DOHH2 (cell line): ENCODE measurements at regions not wholly inside any gene's neighbourhood (a gene's known extent, or its start where the extent isn't known, plus 50 kb on each side); places are given as distances from the start of the nearest gene placed in this dataset.

Experiments used
- H3F3A ChIP-seq: fragments of 200-600 bp; sonication (generic), shearing (Covaris generic); 2 replicates; pipeline ENCODE4 v1.6.0; 2016; ENCODE audit warnings: antibody characterized with exemption, mild to moderate bottlenecking; ENCODE audit not compliant: control insufficient read depth, insufficient read depth
- H3K27ac ChIP-seq: fragments of 200-600 bp; sonication (generic); 2 replicates; pipeline ENCODE4 v1.5.1; 2014; ENCODE audit warnings: low read depth, mild to moderate bottlenecking, low read length, moderate library complexity
- H3K27me3 ChIP-seq: fragments of 200-600 bp; sonication (generic); 2 replicates; pipeline ENCODE4 v1.6.1; 2014; ENCODE audit warnings: mild to moderate bottlenecking, low read length, mixed read lengths; ENCODE audit not compliant: control insufficient read depth
- H3K36me3 ChIP-seq: fragments of 200-600 bp; sonication (generic); 2 replicates; pipeline ENCODE4 v1.6.1; 2014; ENCODE audit warnings: mild to moderate bottlenecking, low read length, moderate library complexity, mixed read lengths; ENCODE audit not compliant: control insufficient read depth
- H3K4me1 ChIP-seq: fragments of 200-600 bp; sonication (generic); 2 replicates; pipeline ENCODE4 v1.6.1; 2014; ENCODE audit warnings: mild to moderate bottlenecking, low read length, mixed read lengths; ENCODE audit not compliant: control insufficient read depth
- H3K4me2 ChIP-seq: fragments of 200-600 bp; sonication (generic); 2 replicates; pipeline ENCODE4 v1.6.0; 2014; ENCODE audit warnings: mild to moderate bottlenecking, low read length, moderate library complexity
- H3K4me3 ChIP-seq: fragments of 200-600 bp; sonication (generic); 2 replicates; pipeline ENCODE4 v1.5.1; 2014; ENCODE audit warnings: mild to moderate bottlenecking, low read length, mixed read lengths
- H3K79me2 ChIP-seq: fragments of 200-600 bp; sonication (generic); 2 replicates; pipeline ENCODE4 v1.6.1; 2014; ENCODE audit warnings: mild to moderate bottlenecking, low read length, mixed read lengths; ENCODE audit not compliant: control insufficient read depth
- H3K9me2 ChIP-seq: fragments of 200-600 bp; sonication (generic); replicated peaks from 2 replicates; pipeline ENCODE4 v1.6.1; 2014; ENCODE audit warnings: mild to moderate bottlenecking, low read length, mixed read lengths; ENCODE audit not compliant: control insufficient read depth
- H3K9me3 ChIP-seq: fragments of 200-600 bp; sonication (generic); 2 replicates; pipeline ENCODE4 v1.6.1; 2014; ENCODE audit warnings: antibody characterized with exemption, low read length, mixed read lengths; ENCODE audit not compliant: control insufficient read depth, insufficient read depth
- H4K20me1 ChIP-seq: fragments of 200-600 bp; sonication (generic); 2 replicates; pipeline ENCODE4 v1.6.0; 2014; ENCODE audit warnings: low read depth, mild to moderate bottlenecking, antibody characterized with exemption, low read length, moderate library complexity; ENCODE audit not compliant: control insufficient read depth, insufficient read depth
- EZH2phosphoT487 ChIP-seq: fragments of 200-600 bp; sonication (generic); IDR thresholded peaks from 2 replicates; pipeline ENCODE4 v1.6.1; 2017; ENCODE audit warnings: borderline replicate concordance, mild to moderate bottlenecking, antibody characterized with exemption, low read length, moderate library complexity, mixed read lengths
- TF ChIP-seq, protein P1 (sequence below): fragments of 200-600 bp; sonication (generic); IDR thresholded peaks from one replicate; pipeline ENCODE4 v1.5.1; 2014; ENCODE audit warnings: antibody characterized with exemption, mild to moderate bottlenecking, low read depth, low read length; ENCODE audit not compliant: poor library complexity, severe bottlenecking

DNA sequence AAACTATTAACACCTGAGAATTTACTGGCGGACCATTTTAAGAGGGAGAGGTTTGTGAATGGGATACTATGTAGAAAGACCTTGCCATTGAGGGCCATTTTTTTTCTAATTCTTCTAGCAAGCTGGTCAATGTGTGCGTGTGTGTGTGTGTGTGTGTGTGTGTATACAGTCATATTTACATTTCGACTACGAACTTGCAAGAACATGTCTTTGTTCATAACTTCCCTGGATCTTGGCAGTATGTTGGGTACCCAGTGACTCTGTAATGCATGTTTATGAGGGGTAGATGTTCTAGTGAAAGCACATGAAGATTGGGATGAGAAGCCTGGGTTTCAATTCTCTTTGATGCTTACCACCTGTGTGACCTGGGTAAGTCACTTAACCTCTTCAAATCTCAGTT is 133.6 kb downstream of the UBE2E3 start:
- Histone ChIP-seq H3K27ac (no peak overlapping the region), H3K9me2 (no peaks in the 10 kb centered on the region), H3K4me3 (no peak overlapping the region), H3K4me1 (no peaks in the 10 kb centered on the region), H3F3A (no peaks in the 10 kb centered on the region), H3K36me3 (no peaks in the 10 kb centered on the region), H3K27me3 (no peaks in the 10 kb centered on the region), H3K4me2 (no peak overlapping the region), H3K9me3 (no peaks in the 10 kb centered on the region), H4K20me1 (no peaks in the 10 kb centered on the region), H3K79me2 (no peaks in the 10 kb centered on the region)
- TF ChIP-seq, protein P1, sequence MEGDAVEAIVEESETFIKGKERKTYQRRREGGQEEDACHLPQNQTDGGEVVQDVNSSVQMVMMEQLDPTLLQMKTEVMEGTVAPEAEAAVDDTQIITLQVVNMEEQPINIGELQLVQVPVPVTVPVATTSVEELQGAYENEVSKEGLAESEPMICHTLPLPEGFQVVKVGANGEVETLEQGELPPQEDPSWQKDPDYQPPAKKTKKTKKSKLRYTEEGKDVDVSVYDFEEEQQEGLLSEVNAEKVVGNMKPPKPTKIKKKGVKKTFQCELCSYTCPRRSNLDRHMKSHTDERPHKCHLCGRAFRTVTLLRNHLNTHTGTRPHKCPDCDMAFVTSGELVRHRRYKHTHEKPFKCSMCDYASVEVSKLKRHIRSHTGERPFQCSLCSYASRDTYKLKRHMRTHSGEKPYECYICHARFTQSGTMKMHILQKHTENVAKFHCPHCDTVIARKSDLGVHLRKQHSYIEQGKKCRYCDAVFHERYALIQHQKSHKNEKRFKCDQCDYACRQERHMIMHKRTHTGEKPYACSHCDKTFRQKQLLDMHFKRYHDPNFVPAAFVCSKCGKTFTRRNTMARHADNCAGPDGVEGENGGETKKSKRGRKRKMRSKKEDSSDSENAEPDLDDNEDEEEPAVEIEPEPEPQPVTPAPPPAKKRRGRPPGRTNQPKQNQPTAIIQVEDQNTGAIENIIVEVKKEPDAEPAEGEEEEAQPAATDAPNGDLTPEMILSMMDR = no peak
- TF ChIP-seq EZH2phosphoT487 = no peak

DNA sequence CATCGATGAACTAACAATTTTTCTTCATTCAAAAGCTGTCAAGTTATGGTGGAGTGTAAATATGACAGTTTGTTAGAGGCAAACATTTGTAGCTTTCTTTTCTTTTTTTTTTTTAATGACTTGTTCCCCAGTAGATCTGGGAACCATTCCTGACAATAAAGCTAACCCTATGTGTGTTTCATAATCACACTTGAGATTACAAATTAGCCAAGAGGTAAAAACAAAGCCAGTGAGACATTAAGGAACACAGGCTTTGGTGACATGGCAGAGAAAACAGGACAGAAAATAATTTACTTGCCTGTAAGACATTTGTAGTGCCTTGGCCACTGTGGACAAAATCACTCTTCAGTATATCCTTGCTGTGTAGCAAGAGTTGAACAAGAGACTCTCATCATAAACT is 135.9 kb downstream of the UBE2E3 start:
- no peaks in the 10 kb centered on the region for H3K79me2 ChIP-seq
- H3K4me2 ChIP-seq = no peak overlapping the region
- H3K27me3 ChIP-seq = no peaks in the 10 kb centered on the region
- no peaks in the 10 kb centered on the region for H3K4me1 ChIP-seq
- H3K27ac ChIP-seq = no peak overlapping the region
- TF ChIP-seq EZH2phosphoT487 = no peak
- TF ChIP-seq, protein P1 = no peak
- H4K20me1 ChIP-seq = no peaks in the 10 kb centered on the region
- no peaks in the 10 kb centered on the region for H3F3A ChIP-seq
- no peaks in the 10 kb centered on the region for H3K36me3 ChIP-seq
- H3K9me2 ChIP-seq = no peaks in the 10 kb centered on the region
- H3K4me3 ChIP-seq = no peak overlapping the region
- no peaks in the 10 kb centered on the region for H3K9me3 ChIP-seq

DNA sequence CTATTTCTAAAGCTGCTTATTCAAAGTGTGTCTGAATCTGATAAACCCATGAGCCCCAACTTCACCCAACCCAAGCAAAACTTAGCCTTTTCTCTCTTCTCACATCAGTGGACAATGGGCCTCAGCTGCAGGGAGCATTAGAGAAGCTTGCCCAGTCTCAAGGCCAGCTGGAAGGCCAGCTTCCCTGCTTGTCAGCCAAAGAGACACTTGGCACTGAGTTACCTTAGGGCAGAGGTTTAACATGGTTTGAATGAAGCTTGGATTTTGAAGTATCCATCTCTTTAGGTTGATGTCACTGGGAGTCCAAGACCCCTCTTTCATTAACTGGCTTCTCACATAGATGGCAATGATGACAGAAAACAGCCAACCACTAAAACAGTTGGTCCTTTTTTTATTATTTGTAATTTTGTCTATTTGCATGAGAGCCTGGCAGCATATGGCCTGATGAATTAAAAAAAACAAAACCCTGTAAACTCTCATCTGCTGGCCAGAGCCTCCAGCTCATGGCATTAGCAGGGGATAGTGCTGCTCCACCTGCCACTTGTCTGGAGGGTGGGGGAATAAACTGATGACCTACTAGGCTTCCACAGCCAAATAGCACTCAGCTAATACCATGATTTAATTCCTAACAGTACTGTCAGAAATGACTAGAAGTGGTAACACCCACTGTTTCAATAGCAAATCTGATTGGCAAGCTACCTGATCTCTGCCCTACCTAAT is 137.0 kb downstream of the UBE2E3 start:
- H3K9me2 ChIP-seq = no peaks in the 10 kb centered on the region
- TF ChIP-seq, protein P1 = no peak
- TF ChIP-seq EZH2phosphoT487 = no peak

More for the DNA sequence above, 137.0 kb downstream of the UBE2E3 start:
- Histone ChIP-seq H3K27me3 (no peaks in the 10 kb centered on the region), H3F3A (no peaks in the 10 kb centered on the region), H3K4me2 (no peak overlapping the region), H3K4me1 (no peaks in the 10 kb centered on the region), H4K20me1 (no peaks in the 10 kb centered on the region), H3K4me3 (no peak overlapping the region), H3K27ac (no peak overlapping the region), H3K79me2 (no peaks in the 10 kb centered on the region), H3K36me3 (no peaks in the 10 kb centered on the region), H3K9me3 (no peaks in the 10 kb centered on the region)
